Transverse colon (tissue), 4 donors: ENCODE measurements at regions not wholly inside any gene's neighbourhood (a gene's known extent, or its start where the extent isn't known, plus 50 kb on each side); places are given as distances from the start of the nearest gene placed in this dataset.

Experiments used
- POLR2AphosphoS5 ChIP-seq, 3 donors: sonication (generic); formaldehyde crosslinking; IDR thresholded peaks; one replicate each; pipeline ENCODE4 v1.6.1; 2016; ENCODE audit warnings: antibody characterized with exemption in 3 of 3
- TF ChIP-seq, protein P1 (sequence below), 5 experiments: fragments of 200-600 bp in 3 of 5; fragments of 450-650 bp in 2 of 5; sonication (generic) in 3 of 5; IDR thresholded peaks; 1 replicate in 2 of 5; 2 replicates in 3 of 5; pipeline ENCODE4 v1.5.1; 2016 to 2017; ENCODE audit warnings: antibody characterized with exemption in 5 of 5, inconsistent platforms in 3 of 5, mild to moderate bottlenecking in 2 of 5, moderate library complexity in 1 of 5

DNA sequence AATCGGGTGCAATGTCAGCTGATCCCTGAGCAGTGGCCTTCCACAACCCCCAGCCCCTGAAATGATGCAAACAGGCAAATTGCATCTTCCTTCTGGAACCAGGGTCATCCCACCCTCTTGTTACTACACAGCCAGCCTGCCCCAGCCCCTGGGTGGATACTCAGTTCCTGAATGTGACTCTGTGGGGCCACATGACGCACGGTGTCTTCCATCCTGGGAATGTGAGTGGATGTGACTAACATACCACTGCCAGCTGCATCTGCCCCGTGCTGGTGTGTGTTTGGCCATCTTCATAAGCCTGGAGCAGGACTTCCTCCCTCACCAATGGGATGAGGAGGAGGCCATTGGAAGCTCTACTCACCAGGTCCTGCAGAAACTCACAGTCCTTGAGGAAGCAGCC lies 257.9 kb upstream of the ADAMTS16 start:
- no peak for TF ChIP-seq POLR2AphosphoS5 (IDR thresholded peaks at IDR 0.05)
- TF ChIP-seq, protein P1, sequence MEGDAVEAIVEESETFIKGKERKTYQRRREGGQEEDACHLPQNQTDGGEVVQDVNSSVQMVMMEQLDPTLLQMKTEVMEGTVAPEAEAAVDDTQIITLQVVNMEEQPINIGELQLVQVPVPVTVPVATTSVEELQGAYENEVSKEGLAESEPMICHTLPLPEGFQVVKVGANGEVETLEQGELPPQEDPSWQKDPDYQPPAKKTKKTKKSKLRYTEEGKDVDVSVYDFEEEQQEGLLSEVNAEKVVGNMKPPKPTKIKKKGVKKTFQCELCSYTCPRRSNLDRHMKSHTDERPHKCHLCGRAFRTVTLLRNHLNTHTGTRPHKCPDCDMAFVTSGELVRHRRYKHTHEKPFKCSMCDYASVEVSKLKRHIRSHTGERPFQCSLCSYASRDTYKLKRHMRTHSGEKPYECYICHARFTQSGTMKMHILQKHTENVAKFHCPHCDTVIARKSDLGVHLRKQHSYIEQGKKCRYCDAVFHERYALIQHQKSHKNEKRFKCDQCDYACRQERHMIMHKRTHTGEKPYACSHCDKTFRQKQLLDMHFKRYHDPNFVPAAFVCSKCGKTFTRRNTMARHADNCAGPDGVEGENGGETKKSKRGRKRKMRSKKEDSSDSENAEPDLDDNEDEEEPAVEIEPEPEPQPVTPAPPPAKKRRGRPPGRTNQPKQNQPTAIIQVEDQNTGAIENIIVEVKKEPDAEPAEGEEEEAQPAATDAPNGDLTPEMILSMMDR (IDR thresholded peaks at IDR 0.05) = no peak
